ENCODE measurements at regions not wholly inside any gene's neighbourhood (a gene's known extent, or its start where the extent isn't known, plus 50 kb on each side); places are given as distances from the start of the nearest gene placed in this dataset.

DNA sequence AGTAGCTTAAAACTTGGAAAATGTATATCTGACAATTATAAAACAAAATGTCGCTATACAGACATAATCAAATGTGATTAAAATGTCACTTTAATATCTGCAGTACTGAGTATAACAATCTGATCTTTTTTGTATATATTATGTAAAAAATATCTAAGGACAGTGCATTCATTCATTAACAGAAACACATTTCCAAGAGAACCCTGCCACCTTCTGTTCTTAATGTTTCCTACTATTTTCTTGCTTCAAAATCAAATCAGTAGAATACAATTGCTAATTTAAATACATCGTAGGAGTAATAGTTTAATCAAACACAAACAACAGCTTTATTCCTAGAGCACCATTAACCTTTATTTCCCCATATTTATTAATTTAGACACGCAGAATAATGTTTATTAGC is 142.6 kb upstream of the ST8SIA4 start:
- TF ChIP-seq, protein P1, sequence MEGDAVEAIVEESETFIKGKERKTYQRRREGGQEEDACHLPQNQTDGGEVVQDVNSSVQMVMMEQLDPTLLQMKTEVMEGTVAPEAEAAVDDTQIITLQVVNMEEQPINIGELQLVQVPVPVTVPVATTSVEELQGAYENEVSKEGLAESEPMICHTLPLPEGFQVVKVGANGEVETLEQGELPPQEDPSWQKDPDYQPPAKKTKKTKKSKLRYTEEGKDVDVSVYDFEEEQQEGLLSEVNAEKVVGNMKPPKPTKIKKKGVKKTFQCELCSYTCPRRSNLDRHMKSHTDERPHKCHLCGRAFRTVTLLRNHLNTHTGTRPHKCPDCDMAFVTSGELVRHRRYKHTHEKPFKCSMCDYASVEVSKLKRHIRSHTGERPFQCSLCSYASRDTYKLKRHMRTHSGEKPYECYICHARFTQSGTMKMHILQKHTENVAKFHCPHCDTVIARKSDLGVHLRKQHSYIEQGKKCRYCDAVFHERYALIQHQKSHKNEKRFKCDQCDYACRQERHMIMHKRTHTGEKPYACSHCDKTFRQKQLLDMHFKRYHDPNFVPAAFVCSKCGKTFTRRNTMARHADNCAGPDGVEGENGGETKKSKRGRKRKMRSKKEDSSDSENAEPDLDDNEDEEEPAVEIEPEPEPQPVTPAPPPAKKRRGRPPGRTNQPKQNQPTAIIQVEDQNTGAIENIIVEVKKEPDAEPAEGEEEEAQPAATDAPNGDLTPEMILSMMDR (IDR thresholded peaks at IDR 0.05): peak; percentile 16; the same call in 1 of the 2 replicates

DNA sequence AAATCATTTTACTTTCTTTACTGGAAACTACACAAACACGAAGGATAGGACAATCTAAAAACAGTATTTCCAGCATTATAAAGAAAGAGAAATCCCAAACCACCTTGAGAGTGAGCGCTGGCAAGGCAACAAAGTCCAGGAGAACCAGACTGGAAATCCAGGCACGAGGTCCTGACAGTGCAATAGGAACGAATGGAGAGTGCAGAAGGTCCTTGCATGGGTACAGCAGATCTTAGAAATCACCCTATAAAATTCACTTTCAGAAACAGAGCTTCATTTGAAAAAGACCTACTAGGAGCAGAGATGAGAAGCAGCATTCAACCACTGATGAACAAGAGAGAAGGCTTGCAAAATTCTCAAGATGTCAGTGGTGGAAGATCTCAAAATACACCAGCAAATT is 133.7 kb upstream of the ST8SIA4 start:
- TF ChIP-seq, protein P1 (IDR thresholded peaks at IDR 0.05): no peak

DNA sequence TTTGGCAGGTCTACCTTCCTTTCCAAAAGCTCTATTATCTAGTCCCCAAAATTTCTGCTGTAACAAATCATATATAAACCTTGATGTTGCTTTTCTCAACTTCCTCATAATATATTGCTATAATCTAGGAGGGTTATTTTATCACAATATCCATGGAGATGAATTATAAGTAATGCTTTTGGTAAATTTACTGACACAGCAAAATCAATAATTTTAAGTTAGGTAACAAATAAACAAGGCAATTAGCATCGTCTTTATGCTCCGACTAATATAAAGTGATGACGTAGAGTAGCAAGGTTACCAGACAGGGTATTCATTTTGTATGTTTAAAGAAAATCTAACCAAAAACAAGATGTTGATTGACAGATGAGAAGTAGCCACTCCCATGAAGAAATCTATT is 132.3 kb upstream of the ST8SIA4 start:
- TF ChIP-seq, protein P1 (IDR thresholded peaks at IDR 0.05): no peak

DNA sequence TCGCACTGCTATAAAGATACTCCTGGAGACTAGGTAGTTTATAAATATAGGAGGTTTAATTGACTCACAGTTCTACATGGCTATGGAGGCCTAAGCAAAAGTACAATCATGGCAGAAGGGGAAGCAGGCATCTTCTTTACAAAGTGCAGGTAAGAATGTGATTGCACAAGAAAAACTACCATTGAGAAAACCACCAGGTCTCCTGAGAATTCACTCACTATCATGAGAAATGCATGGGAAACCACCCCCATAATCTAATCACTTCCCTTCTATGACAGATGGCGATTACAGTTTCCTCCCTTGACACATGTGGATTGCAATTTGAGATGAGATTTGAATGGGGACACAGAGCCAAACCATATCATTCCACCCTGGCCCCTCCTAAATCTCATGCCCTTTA is 121.2 kb upstream of the ST8SIA4 start:
- TF ChIP-seq, protein P1 (IDR thresholded peaks at IDR 0.05): no peak

DNA sequence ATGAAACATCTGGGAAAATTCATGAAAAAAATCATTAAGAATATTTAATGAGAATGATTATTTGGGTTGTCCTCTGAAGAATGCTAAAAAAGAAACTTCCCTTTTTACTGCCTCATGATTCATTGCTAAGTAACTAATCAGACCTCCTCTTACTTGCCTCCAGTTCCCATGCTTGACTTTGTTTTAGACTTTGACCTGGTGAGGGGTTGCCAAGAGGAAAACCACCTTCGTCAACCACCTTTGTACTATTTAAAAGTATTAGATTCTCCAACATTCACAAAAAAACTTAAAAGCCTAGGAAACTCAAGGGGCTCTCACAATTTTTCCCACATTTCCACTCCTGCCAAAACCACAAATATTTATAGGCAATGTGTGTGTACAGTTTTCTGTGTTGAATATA is 115.2 kb upstream of the ST8SIA4 start:
- TF ChIP-seq, protein P1 (IDR thresholded peaks at IDR 0.05): no peak

DNA sequence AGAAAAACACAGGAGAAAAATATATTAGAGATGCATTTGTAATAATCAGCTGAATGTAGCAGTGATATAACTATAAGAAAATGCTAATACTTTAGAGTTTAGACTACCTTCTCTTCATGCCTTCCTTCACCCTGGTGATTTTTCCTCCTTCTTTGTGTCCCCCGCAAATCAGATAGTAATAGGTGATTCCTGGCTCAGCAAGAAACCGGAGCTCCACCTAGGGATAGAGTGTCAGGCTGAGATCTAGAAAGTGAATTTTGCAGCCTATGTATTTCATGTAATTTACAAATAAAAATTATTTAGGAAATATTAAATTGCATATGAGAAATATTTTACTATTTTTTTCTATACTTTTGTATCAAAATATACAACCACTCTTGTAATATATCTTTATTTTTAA is 109.8 kb upstream of the ST8SIA4 start:
- TF ChIP-seq, protein P1 (IDR thresholded peaks at IDR 0.05): 0 out of 2 replicates have a peak, but pooled peaks have one; percentile 9

DNA sequence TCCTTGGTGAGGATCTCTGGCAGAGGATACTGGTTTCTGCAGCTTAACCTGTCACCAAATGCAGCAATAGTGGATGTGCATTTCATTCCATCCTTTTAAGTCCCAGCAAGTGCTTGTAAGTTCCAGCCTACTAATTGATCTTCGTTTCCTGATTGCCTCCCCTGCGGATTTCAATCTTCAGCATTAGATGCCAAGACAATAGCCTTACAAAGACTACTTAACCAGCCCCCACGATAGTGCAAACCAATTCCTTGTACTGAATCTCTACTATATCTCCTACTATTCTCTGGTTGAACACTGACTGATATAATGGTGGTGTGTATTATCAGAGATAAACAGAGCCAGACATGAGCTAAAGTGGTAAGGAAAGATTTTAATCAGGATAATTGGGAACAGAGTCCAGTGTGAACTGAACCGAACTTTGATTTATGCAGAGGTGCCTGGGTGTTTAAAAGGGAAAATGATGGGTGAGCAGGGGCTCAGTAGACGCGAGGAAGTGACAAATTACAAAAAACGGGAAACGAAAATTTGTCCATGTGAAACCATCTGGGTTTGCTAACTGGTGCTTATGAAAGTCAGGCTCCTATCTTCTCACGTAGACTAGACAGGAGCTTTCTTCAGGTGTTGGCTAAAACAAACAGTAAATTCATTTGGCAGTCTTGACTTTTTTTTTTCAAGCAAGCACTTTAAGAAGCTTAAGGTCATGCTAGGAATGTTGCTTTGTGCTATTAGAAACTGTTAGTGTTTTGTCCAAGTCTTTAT is 106.9 kb upstream of the ST8SIA4 start:
- TF ChIP-seq, protein P1 (IDR thresholded peaks at IDR 0.05): no peak
